ENCODE measurements at regions not wholly inside any gene's neighbourhood (a gene's known extent, or its start where the extent isn't known, plus 50 kb on each side); places are given as distances from the start of the nearest gene placed in this dataset.
"Not testable (repeated sequence)": the region's sequence is repeated elsewhere in the genome, so short reads cannot be mapped to it uniquely, and the experiment has no call there.

GRCh38 chr6:102841060-102841459, 1447.6 kb downstream of the GRIK2 start:
- no peak for DNase-seq

- no peak for DNase-seq
These were observed 1438.5 kb downstream of the GRIK2 start for GRCh38 chr6:102832021-102832420.

GRCh38 chr6:102820098-102820497, 1426.6 kb downstream of the GRIK2 start:
- no peak for DNase-seq

GRCh38 chr6:102815207-102815606, 1421.7 kb downstream of the GRIK2 start:
- no peak for DNase-seq

GRCh38 chr6:102813489-102814275, 1420.2 kb downstream of the GRIK2 start:
- no peak for DNase-seq

- DNase-seq: no peak
These were observed 1418.7 kb downstream of the GRIK2 start for GRCh38 chr6:102812242-102812641.

- not testable (repeated sequence) for DNase-seq
These were observed 1415.5 kb downstream of the GRIK2 start for GRCh38 chr6:102808944-102809505.

GRCh38 chr6:102799051-102799450, 1405.5 kb downstream of the GRIK2 start:
- peak; percentile 2 for DNase-seq

- DNase-seq: peak; percentile 6
These were observed 1405.1 kb downstream of the GRIK2 start for GRCh38 chr6:102798636-102799035.

- DNase-seq: no peak
These were observed 1400.2 kb downstream of the GRIK2 start for GRCh38 chr6:102793752-102794151.

GRCh38 chr6:102774326-102774725, 1380.8 kb downstream of the GRIK2 start:
- no peak for DNase-seq

GRCh38 chr6:102773636-102774035, 1380.1 kb downstream of the GRIK2 start:
- DNase-seq: no peak

GRCh38 chr6:102766963-102767362, 1373.5 kb downstream of the GRIK2 start:
- no peak for DNase-seq

GRCh38 chr6:102764317-102764716, 1370.8 kb downstream of the GRIK2 start:
- no peak for DNase-seq

GRCh38 chr6:102763891-102764290, 1370.4 kb downstream of the GRIK2 start:
- no peak for DNase-seq

- no peak for DNase-seq
These were observed 1368.4 kb downstream of the GRIK2 start for GRCh38 chr6:102761872-102762271.

- no peak for DNase-seq
These were observed 1365.9 kb downstream of the GRIK2 start for GRCh38 chr6:102759415-102759814.

- DNase-seq: not testable (repeated sequence)
These were observed 1365.0 kb downstream of the GRIK2 start for GRCh38 chr6:102758536-102758935.

GRCh38 chr6:102749210-102749971, 1355.9 kb downstream of the GRIK2 start:
- no peak for DNase-seq

- no peak for DNase-seq
These were observed 1353.4 kb downstream of the GRIK2 start for GRCh38 chr6:102746941-102747340.

GRCh38 chr6:102742754-102743356, 1349.3 kb downstream of the GRIK2 start:
- no peak for DNase-seq

GRCh38 chr6:102742028-102742427, 1348.5 kb downstream of the GRIK2 start:
- DNase-seq: no peak

- no peak for DNase-seq
These were observed 1343.4 kb downstream of the GRIK2 start for GRCh38 chr6:102736941-102737368.

All from right kidney (tissue), 1 donor.